CD8-positive, alpha-beta memory T cell (primary cell): ENCODE measurements at regions not wholly inside any gene's neighbourhood (a gene's known extent, or its start where the extent isn't known, plus 50 kb on each side); places are given as distances from the start of the nearest gene placed in this dataset.

Source experiments
- CTCF ChIA-PET: fragments of 350-600 bp; sonication (Branson Sonifier 250); formaldehyde crosslinking; loops from one replicate; lab custom pipeline; 2021; ENCODE audit warnings: antibody characterized with exemption; lab: Charles Lee
- POLR2A ChIA-PET: fragments of 350-600 bp; sonication (Branson Sonifier 250); formaldehyde crosslinking; loops from one replicate; lab custom pipeline; 2021; ENCODE audit warnings: antibody characterized with exemption; lab: Charles Lee
- DNase-seq, 5 donors: peaks; one replicate each; pipeline versions ENCODE4 v3.0.0 to v3.0.0-alpha.2; 2020 to 2022; ENCODE audit warnings: mixed read lengths in 1 of 5
- H3K27ac ChIP-seq: one replicate; pipeline ENCODE4 v1.7.0; 2013; ENCODE audit warnings: low read depth, mild to moderate bottlenecking, low read length, moderate library complexity
- H3K27me3 ChIP-seq: 2 replicates; pipeline ENCODE4 v1.7.0; 2013; ENCODE audit warnings: low read length, mild to moderate bottlenecking; ENCODE audit not compliant: insufficient read depth, poor library complexity, severe bottlenecking
- H3K36me3 ChIP-seq: 2 replicates; pipeline ENCODE4 v1.7.0; 2013; ENCODE audit warnings: mild to moderate bottlenecking, low read length, moderate library complexity; ENCODE audit not compliant: insufficient read depth
- H3K4me1 ChIP-seq: 2 replicates; pipeline ENCODE4 v1.7.0; 2013; ENCODE audit warnings: mild to moderate bottlenecking, low read length, moderate library complexity; ENCODE audit not compliant: insufficient read depth
- H3K4me3 ChIP-seq: 2 replicates; pipeline ENCODE4 v1.7.0; 2013; ENCODE audit warnings: mild to moderate bottlenecking, low read length
- H3K9me3 ChIP-seq: 2 replicates; pipeline ENCODE4 v1.7.0; 2013; ENCODE audit warnings: mild to moderate bottlenecking, low read length
- H3K27ac Mint-ChIP-seq, 8 donors: one replicate each; pipeline ENCODE4 v1.8.0; 2020 to 2021; ENCODE audit warnings: mixed read lengths in 8 of 8, mild to moderate bottlenecking in 6 of 8, inconsistent platforms in 3 of 8, moderate library complexity in 3 of 8
- H3K27me3 Mint-ChIP-seq, 2 donors: one replicate each; pipeline ENCODE4 v1.8.0; 2020 to 2021; ENCODE audit warnings: mixed read lengths in 2 of 2, mild to moderate bottlenecking in 1 of 2, moderate library complexity in 1 of 2
- H3K36me3 Mint-ChIP-seq, 3 donors: one replicate each; pipeline ENCODE4 v1.8.0; 2020 to 2021; ENCODE audit warnings: mixed read lengths in 3 of 3, inconsistent platforms in 1 of 3, mild to moderate bottlenecking in 1 of 3
- H3K4me1 Mint-ChIP-seq, 3 donors: one replicate each; pipeline ENCODE4 v1.8.0; 2020 to 2021; ENCODE audit warnings: mixed read lengths in 3 of 3, inconsistent platforms in 1 of 3, mild to moderate bottlenecking in 1 of 3
- H3K4me3 Mint-ChIP-seq, 7 donors: one replicate each; pipeline ENCODE4 v1.8.0; 2020 to 2021; ENCODE audit warnings: mixed read lengths in 7 of 7, mild to moderate bottlenecking in 6 of 7, moderate library complexity in 4 of 7, inconsistent platforms in 2 of 7
- H3K9me3 Mint-ChIP-seq, 5 donors: one replicate each; pipeline ENCODE4 v1.8.0; 2020 to 2022; ENCODE audit warnings: mixed read lengths in 5 of 5, mild to moderate bottlenecking in 3 of 5, moderate library complexity in 2 of 5, inconsistent platforms in 1 of 5

DNA sequence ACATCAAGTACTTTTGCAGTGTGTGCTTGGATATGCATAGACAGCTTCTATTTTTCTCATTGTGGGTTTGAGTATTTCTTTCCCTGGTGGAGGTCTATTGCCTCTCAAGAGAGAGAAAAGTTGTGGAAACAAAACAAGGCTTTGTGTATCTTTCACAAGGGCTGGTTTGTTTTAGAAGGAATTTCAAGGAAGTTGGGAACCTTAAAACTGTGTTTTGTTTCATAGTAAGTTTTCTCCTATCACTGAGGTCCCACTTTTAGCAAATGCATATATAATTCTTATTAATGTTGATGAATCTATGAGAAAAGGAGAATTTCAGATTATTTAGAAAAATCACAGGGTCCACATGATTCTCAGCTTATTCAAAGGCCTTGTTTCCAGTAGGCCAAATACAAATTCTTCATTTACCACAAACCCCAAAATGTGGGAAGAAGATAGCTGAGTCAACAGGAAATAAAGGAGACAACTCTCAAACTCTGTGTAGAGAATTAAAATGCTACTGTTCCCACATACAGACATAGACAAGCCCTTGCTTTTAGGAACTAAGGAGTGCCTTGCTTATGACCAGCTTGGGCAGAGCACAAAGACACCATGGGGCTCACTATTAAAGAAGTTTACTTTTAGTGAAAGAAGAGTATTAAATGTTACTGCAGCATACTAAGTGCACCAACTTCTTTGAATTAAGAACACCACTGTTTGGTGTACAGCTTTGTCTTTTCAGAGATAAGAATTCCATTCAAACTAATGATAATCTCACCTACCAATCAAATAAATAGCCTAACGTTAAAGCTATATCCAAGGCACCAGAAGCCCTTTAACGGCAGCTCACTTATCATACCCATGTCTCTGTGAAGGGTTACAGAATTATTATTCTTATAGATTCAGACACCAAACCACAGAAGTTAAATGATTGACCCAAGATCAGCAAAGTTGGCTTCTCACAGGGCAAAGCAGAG is 177.4 kb upstream of the LEF1 start:
- CTCF ChIA-PET, result no interaction called here

DNA sequence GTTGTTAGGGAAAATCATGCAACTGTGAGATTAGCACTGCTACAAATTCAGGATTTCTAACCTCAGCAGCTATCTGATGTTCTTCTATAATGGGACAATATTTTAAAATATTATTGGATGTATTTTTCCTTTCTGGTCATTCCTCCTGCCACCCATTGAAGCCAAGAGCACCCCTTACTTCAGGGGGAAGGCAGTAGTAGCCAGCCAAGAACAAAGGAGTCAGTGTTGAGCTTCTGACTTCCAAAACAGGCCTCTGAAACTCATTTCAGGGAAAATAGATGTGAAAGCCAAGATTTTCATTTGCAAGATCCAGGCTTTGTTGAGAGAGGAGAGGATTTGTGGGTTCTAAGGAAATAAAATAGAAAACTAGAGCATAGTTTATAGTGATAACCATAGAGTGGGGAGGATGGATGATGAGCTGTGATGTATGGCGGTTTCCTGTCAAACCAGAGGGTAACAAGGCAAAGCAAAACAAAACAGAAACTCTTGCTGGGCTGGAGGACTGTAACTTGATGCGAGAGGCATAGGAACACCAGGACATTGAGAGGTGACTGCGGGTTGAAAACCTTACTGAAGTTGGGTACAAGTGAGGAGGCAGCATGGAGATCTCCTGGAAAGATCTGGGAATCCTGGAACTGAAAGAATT is 173.7 kb upstream of the LEF1 start:
- Mint-ChIP-seq H3K9me3 (no peaks in the 10 kb centered on the region), H3K4me3 (peak overlapping the region in 6 of 7 donors; percentile 52 to 79 (median 64)), H3K27ac (peak overlapping the region; percentile 7 to 89 (median 79)), H3K36me3 (no peaks in the 10 kb centered on the region), H3K27me3 (peaks cover 0 to 5% of the 10 kb centered on the region in 2 donors), H3K4me1 (peaks cover 18 to 32% (median 27%) of the 10 kb centered on the region in 3 donors)
- no peaks in the 10 kb centered on the region for H3K27me3 ChIP-seq
- no peaks in the 10 kb centered on the region for H3K9me3 ChIP-seq
- no peak overlapping the region for H3K27ac ChIP-seq
- DNase-seq, result peak in 2 of 5 donors; percentile 19 to 61
- H3K4me3 ChIP-seq, result peak overlapping the region; percentile 57
- POLR2A ChIA-PET, result no interaction called here
- peaks cover 23% of the 10 kb centered on the region for H3K4me1 ChIP-seq
- H3K36me3 ChIP-seq, result no peaks in the 10 kb centered on the region
- CTCF ChIA-PET, result interaction anchor here (1.2 kb wide), 1 partner anchor 12 kb away, joined by 3 read pairs; no protein-coding TSS in a partner anchor

More for the DNA sequence above, 177.4 kb upstream of the LEF1 start:
- no peak overlapping the region for H3K27ac ChIP-seq
- POLR2A ChIA-PET, result no interaction called here
- no peak overlapping the region for H3K4me3 Mint-ChIP-seq
- peaks cover 18 to 29% (median 27%) of the 10 kb centered on the region in 3 donors for H3K4me1 Mint-ChIP-seq
- no peaks in the 10 kb centered on the region for H3K9me3 ChIP-seq
- no peaks in the 10 kb centered on the region for H3K9me3 Mint-ChIP-seq
- DNase-seq, result no peak
- peaks cover 0 to 1% of the 10 kb centered on the region in 2 donors for H3K27me3 Mint-ChIP-seq
- H3K4me1 ChIP-seq, result peaks cover 23% of the 10 kb centered on the region
- H3K36me3 ChIP-seq, result no peaks in the 10 kb centered on the region
- H3K36me3 Mint-ChIP-seq, result no peaks in the 10 kb centered on the region
- H3K4me3 ChIP-seq, result no peak overlapping the region
- H3K27me3 ChIP-seq, result no peaks in the 10 kb centered on the region
- H3K27ac Mint-ChIP-seq, result no peak overlapping the region

DNA sequence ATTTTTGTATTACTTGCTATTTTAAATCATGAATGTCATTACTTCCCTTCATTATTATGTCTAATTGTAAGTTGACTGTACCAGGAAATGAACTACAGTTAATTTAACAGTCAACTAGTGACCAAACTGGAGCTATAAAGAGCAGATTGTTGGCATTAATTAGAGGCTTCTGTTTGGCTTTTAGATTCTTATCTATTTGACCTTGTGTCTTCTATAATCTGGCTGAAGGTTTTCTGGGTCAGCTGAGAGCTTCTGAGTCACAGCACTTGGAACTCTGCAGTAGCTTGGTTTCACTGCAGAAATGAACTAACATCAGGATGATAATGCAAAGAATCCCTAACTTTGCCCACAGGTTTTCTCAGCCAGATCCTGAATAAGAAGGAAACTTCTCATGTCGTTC is 169.2 kb upstream of the LEF1 start:
- no peak overlapping the region for H3K4me3 ChIP-seq
- H3K36me3 ChIP-seq, result no peaks in the 10 kb centered on the region
- no peak overlapping the region for H3K27ac ChIP-seq
- H3K27me3 Mint-ChIP-seq, result peaks cover 5 to 6% of the 10 kb centered on the region in 2 donors
- peaks cover 8% of the 10 kb centered on the region for H3K4me1 ChIP-seq
- no peaks in the 10 kb centered on the region for H3K36me3 Mint-ChIP-seq
- ChIA-PET CTCF (no interaction called here), POLR2A (no interaction called here)
- DNase-seq, result no peak
- H3K9me3 ChIP-seq, result no peaks in the 10 kb centered on the region
- peaks cover 7 to 14% (median 9%) of the 10 kb centered on the region in 3 donors for H3K4me1 Mint-ChIP-seq
- H3K27me3 ChIP-seq, result no peaks in the 10 kb centered on the region
- no peak overlapping the region for H3K27ac Mint-ChIP-seq
- no peaks in the 10 kb centered on the region for H3K9me3 Mint-ChIP-seq
- H3K4me3 Mint-ChIP-seq, result no peak overlapping the region

DNA sequence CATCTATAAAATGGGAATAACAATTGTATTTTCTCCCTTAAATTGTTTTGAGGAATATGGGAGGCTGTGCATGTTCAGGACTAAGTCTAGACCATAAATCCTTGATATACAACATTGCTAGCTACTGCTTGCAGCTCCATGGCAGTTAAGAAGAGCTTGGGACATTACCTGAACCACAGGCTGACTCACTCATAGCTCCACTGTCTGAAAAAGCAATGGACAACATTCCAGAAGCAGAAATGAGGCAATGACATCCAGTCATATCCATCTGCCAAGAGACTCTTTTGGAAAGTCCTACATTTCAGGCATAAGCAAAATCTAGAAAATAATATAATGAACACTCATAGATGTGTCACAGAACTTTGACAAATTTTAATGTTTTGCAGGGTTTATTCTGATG is 167.3 kb upstream of the LEF1 start:
- no peak overlapping the region for H3K4me3 Mint-ChIP-seq

DNA sequence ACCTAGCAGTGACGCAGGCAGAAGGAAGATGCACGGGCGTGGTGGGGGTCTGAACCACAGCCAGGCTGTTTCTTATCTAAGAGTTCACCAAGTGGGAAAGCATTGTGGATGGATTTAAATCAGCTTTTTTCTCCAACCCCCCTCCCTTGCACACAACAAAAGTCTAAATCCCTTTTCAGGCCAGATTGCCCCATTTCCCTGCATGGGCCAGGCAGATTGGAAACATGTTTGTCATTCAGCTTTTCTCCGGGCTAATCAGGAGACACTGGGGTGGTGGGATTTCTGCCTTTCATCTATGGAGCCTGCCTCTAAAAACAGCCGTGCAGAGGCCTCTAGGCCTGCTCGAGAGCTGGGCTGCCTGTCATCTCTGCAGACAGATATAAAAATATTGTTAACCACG is 166.3 kb upstream of the LEF1 start:
- Histone ChIP-seq H3K4me1 (no peaks in the 10 kb centered on the region), H3K36me3 (no peaks in the 10 kb centered on the region), H3K4me3 (no peak overlapping the region), H3K9me3 (no peaks in the 10 kb centered on the region), H3K27me3 (no peaks in the 10 kb centered on the region), H3K27ac (no peak overlapping the region)
- H3K4me1 Mint-ChIP-seq, result no peaks in the 10 kb centered on the region
- CTCF ChIA-PET, result no interaction called here
- no peak overlapping the region for H3K27ac Mint-ChIP-seq
- POLR2A ChIA-PET, result no interaction called here
- H3K27me3 Mint-ChIP-seq, result peaks cover 5 to 9% of the 10 kb centered on the region in 2 donors
- no peak for DNase-seq
- no peak overlapping the region for H3K4me3 Mint-ChIP-seq
- no peaks in the 10 kb centered on the region for H3K36me3 Mint-ChIP-seq
- H3K9me3 Mint-ChIP-seq, result no peaks in the 10 kb centered on the region

More for the DNA sequence above, 167.3 kb upstream of the LEF1 start:
- Histone ChIP-seq H3K4me3 (no peak overlapping the region), H3K4me1 (no peaks in the 10 kb centered on the region), H3K27me3 (no peaks in the 10 kb centered on the region), H3K9me3 (no peaks in the 10 kb centered on the region), H3K36me3 (no peaks in the 10 kb centered on the region), H3K27ac (no peak overlapping the region)
- DNase-seq, result no peak
- Mint-ChIP-seq H3K27me3 (peaks cover 5 to 9% of the 10 kb centered on the region in 2 donors), H3K9me3 (no peaks in the 10 kb centered on the region), H3K4me1 (peaks cover 0 to 2% (median 0%) of the 10 kb centered on the region in 3 donors), H3K36me3 (no peaks in the 10 kb centered on the region), H3K27ac (no peak overlapping the region)
- ChIA-PET POLR2A (no interaction called here), CTCF (no interaction called here)

DNA sequence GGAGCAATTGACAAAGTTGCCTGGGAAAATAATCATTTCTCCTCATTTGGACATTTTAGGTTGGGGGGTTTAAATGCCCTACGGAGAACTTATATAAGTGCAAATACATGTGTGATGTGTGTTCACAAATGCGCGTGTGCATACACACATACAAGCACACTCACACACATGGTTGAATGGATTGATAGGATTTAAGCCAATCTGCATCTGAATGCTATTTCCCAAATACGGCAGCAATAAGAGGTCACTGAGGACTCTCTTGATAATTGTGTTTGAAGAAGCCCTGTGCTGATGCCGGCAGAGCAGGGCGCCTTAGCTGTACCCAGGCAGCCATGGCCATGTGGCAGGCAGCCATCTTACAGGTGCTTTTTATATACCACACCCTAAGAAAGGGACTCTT is 165.3 kb upstream of the LEF1 start:
- DNase-seq, result no peak
- Mint-ChIP-seq H3K4me3 (no peak overlapping the region), H3K27ac (no peak overlapping the region), H3K36me3 (no peaks in the 10 kb centered on the region), H3K4me1 (no peaks in the 10 kb centered on the region), H3K9me3 (no peaks in the 10 kb centered on the region), H3K27me3 (peaks cover 3 to 9% of the 10 kb centered on the region in 2 donors)
- Histone ChIP-seq H3K36me3 (no peaks in the 10 kb centered on the region), H3K27ac (no peak overlapping the region), H3K27me3 (no peaks in the 10 kb centered on the region), H3K9me3 (no peaks in the 10 kb centered on the region), H3K4me3 (no peak overlapping the region), H3K4me1 (no peaks in the 10 kb centered on the region)
- POLR2A ChIA-PET, result no interaction called here
- CTCF ChIA-PET, result no interaction called here

DNA sequence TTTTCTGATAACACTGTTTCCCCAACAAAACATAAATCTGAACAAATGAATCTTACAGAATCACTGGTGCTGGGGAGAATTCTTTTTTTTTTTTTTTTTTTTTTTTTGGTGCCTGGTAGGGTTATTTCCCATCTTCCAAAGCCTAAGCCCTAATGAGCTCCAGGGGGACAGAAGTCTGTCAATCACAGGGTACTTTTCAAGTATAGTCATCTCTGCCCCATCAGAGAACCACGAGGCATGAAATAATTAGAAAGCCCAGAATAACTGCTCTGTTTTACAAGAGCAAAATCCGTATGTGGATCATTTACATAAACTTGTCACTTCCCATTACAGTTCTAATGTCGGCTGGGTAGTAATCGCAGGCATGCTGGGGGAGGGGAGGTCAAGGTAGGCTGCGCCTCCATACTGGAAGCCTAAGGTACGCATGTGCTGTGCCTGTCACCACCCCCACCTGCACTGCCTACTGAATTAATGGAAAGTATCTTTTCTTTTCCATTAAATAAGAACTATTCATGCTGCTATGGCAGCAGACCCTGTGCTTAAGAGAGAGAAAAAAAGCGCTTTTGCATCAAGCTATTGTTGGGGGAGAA is 164.7 kb upstream of the LEF1 start:
- Mint-ChIP-seq H3K36me3 (no peaks in the 10 kb centered on the region), H3K27ac (no peak overlapping the region)

More for the DNA sequence above, 164.7 kb upstream of the LEF1 start:
- ChIA-PET POLR2A (interaction anchor here (0.6 kb wide), 2 partner anchors 98 to 241 kb away, joined by 3 to 5 read pairs; no protein-coding TSS in a partner anchor), CTCF (no interaction called here)
- Mint-ChIP-seq H3K4me3 (no peak overlapping the region), H3K9me3 (no peaks in the 10 kb centered on the region), H3K27me3 (peaks cover under 1 to 9% of the 10 kb centered on the region in 2 donors), H3K4me1 (peaks cover 2 to 4% (median 4%) of the 10 kb centered on the region in 3 donors)
- Histone ChIP-seq H3K4me1 (peaks cover 3% of the 10 kb centered on the region), H3K27ac (no peak overlapping the region), H3K4me3 (no peak overlapping the region), H3K27me3 (no peaks in the 10 kb centered on the region), H3K36me3 (no peaks in the 10 kb centered on the region), H3K9me3 (no peaks in the 10 kb centered on the region)
- no peak for DNase-seq
